HCT116 (cell line): ENCODE measurements at regions not wholly inside any gene's neighbourhood (a gene's known extent, or its start where the extent isn't known, plus 50 kb on each side); places are given as distances from the start of the nearest gene placed in this dataset.

ENCODE experiments used
- ATAC-seq: fragments of 200-7000 bp; cut with Tn5 transposase; 2 replicates; pipeline ENCODE4 v1.9.1; 2020; ENCODE audit warnings: mild to moderate bottlenecking, moderate library complexity
- BruUV-seq: library from RNA; stranded (reverse); fragments of 400-500 nt; replicated peaks from 2 replicates; lab custom pipeline; 2021; lab: Mats Ljungman, UMichigan
- CTCF ChIA-PET: fragments of 300-600 bp; sonication (Branson Sonifier 250); formaldehyde crosslinking; loops from one replicate; lab custom pipeline; 2021; ENCODE audit warnings: antibody characterized with exemption; lab: Charles Lee
- POLR2A ChIA-PET: fragments of 300-600, 350-600 bp; sonication (Branson Sonifier 250); formaldehyde crosslinking; loops from one replicate; lab custom pipeline; 2021; ENCODE audit warnings: antibody characterized with exemption; lab: Charles Lee
- RAD21 ChIA-PET, 2 experiments: fragments of 300-600 bp; sonication (Branson Sonifier 250); formaldehyde crosslinking; loops; one replicate each; lab custom pipeline; 2023; ENCODE audit warnings: low total read pairs in 2 of 2; ENCODE audit not compliant: uncharacterized antibody in 2 of 2, unreplicated experiment in 2 of 2, low non-redundant PET in 1 of 2; lab: Charles Lee
- DNase-seq: peaks from one replicate; pipeline ENCODE4 v3.0.0-alpha.2; 2010; ENCODE audit warnings: low read depth, low spot score
- H2AFZ ChIP-seq: fragments of 200-600 bp; shearing (Covaris generic), sonication (generic); 2 replicates; pipeline ENCODE4 v1.6.1; 2017; ENCODE audit warnings: low read depth, mixed run types, mixed read lengths, antibody characterized with exemption, low read length; ENCODE audit not compliant: poor library complexity, severe bottlenecking
- H3K27ac ChIP-seq: 2 replicates; pipeline ENCODE4 v1.5.1; 2012; ENCODE audit warnings: low read depth, low read length
- H3K27me3 ChIP-seq: fragments of 200-600 bp; sonication (generic); 2 replicates; pipeline ENCODE4 v1.6.1; 2016; ENCODE audit warnings: mixed run types, low read length, mixed read lengths; ENCODE audit not compliant: insufficient read depth
- H3K36me3 ChIP-seq, 2 experiments: fragments of 200-500 bp in 1 of 2; fragments of 200-600 bp in 1 of 2; sonication (Bioruptor generic) in 1 of 2; sonication (generic) in 1 of 2; 2 replicates each; pipeline versions ENCODE4 v1.5.1 to v1.6.1; 2014 to 2016; ENCODE audit warnings: low read length in 2 of 2, inconsistent platforms in 1 of 2, mixed read lengths in 1 of 2, mixed run types in 1 of 2; ENCODE audit not compliant: insufficient read depth in 2 of 2, control insufficient read depth in 1 of 2
- H3K4me1 ChIP-seq, 2 experiments: fragments of 200-600 bp in 1 of 2; sonication (generic) in 1 of 2; 2 replicates each; pipeline versions ENCODE4 v1.5.1 to v1.6.1; 2012 to 2017; ENCODE audit warnings: low read length in 2 of 2, inconsistent platforms in 1 of 2, mild to moderate bottlenecking in 1 of 2, mixed read lengths in 1 of 2, mixed run types in 1 of 2, moderate library complexity in 1 of 2; ENCODE audit not compliant: insufficient read depth in 2 of 2, control insufficient read depth in 1 of 2
- H3K4me2 ChIP-seq: fragments of 200-600 bp; sonication (generic); 2 replicates; pipeline ENCODE4 v1.6.1; 2017; ENCODE audit warnings: mixed run types, low read length, mixed read lengths
- H3K4me3 ChIP-seq, 2 experiments: fragments of 200-600 bp in 1 of 2; sonication (generic) in 1 of 2; replicated peaks in 1 of 2; 2 replicates each; pipeline ENCODE4 v1.5.1; 2011 to 2016; ENCODE audit warnings: low read length in 2 of 2, control low read depth in 1 of 2, low read depth in 1 of 2, mild to moderate bottlenecking in 1 of 2, mixed read lengths in 1 of 2, mixed run types in 1 of 2
- H3K79me2 ChIP-seq: fragments of 200-600 bp; sonication (generic); 2 replicates; pipeline ENCODE4 v1.6.1; 2017; ENCODE audit warnings: mild to moderate bottlenecking, mixed run types, low read length, moderate library complexity, mixed read lengths; ENCODE audit not compliant: insufficient read depth
- H3K9ac ChIP-seq: fragments of 200-600 bp; sonication (generic); 2 replicates; pipeline ENCODE4 v1.6.1; 2016; ENCODE audit warnings: low read length, mixed read lengths
- H3K9me2 ChIP-seq: fragments of 200-600 bp; sonication (generic), shearing (Covaris generic); 2 replicates; pipeline ENCODE4 v1.6.1; 2017; ENCODE audit warnings: mixed run types, mild to moderate bottlenecking, moderate library complexity; ENCODE audit not compliant: insufficient read depth
- H3K9me3 ChIP-seq, 2 experiments: fragments of 200-500 bp in 1 of 2; fragments of 200-600 bp in 1 of 2; sonication (Bioruptor generic) in 1 of 2; sonication (generic) in 1 of 2; 2 replicates each; pipeline ENCODE4 v1.6.1; 2014 to 2017; ENCODE audit warnings: low read length in 2 of 2, mixed read lengths in 2 of 2, inconsistent platforms in 1 of 2, low read depth in 1 of 2, mild to moderate bottlenecking in 1 of 2, mixed run types in 1 of 2, moderate library complexity in 1 of 2; ENCODE audit not compliant: control insufficient read depth in 1 of 2, insufficient read depth in 1 of 2
- H4K20me1 ChIP-seq: fragments of 200-600 bp; sonication (generic), shearing (Covaris generic); 2 replicates; pipeline ENCODE4 v1.6.1; 2017; ENCODE audit warnings: mixed run types, mild to moderate bottlenecking, moderate library complexity; ENCODE audit not compliant: insufficient read depth
- ATF3 ChIP-seq: IDR thresholded peaks from 2 replicates; pipeline ENCODE4 v1.6.1; 2012
- CBX3 ChIP-seq: IDR thresholded peaks from 2 replicates; pipeline ENCODE4 v1.6.1; 2012; ENCODE audit warnings: low read depth
- EZH2 ChIP-seq: fragments of 200-600 bp; sonication (generic); IDR thresholded peaks from 2 replicates; pipeline ENCODE4 v1.6.1; 2017; ENCODE audit warnings: antibody characterized with exemption, mixed run types
- FOSL1 ChIP-seq: IDR thresholded peaks from 2 replicates; pipeline ENCODE4 v1.6.1; 2012; ENCODE audit warnings: low read depth
- POLR2AphosphoS5 ChIP-seq: IDR thresholded peaks from 2 replicates; pipeline ENCODE4 v1.6.1; 2011; ENCODE audit warnings: mild to moderate bottlenecking, low read depth, low read length, moderate library complexity
- RAD21 ChIP-seq: IDR thresholded peaks from 2 replicates; pipeline ENCODE4 v1.6.1; 2012; ENCODE audit warnings: low read depth, mild to moderate bottlenecking
- SIN3A ChIP-seq: IDR thresholded peaks from 2 replicates; pipeline ENCODE4 v1.6.1; 2012; ENCODE audit warnings: low read depth
- SP1 ChIP-seq: IDR thresholded peaks from 2 replicates; pipeline ENCODE4 v1.6.1; 2012; ENCODE audit warnings: low read depth
- SRF ChIP-seq: IDR thresholded peaks from 2 replicates; pipeline ENCODE4 v1.6.1; 2012; ENCODE audit warnings: low read depth
- TCF7L2 ChIP-seq: IDR thresholded peaks from 2 replicates; pipeline ENCODE4 v1.7.0; 2011; ENCODE audit warnings: borderline replicate concordance, inconsistent platforms; ENCODE audit not compliant: insufficient read depth, insufficient read length; ENCODE audit errors: extremely low read depth
- ZBTB33 ChIP-seq: IDR thresholded peaks from 2 replicates; pipeline ENCODE4 v1.6.1; 2011; ENCODE audit warnings: mild to moderate bottlenecking, low read length, moderate library complexity; ENCODE audit not compliant: insufficient replicate concordance; ENCODE audit errors: extremely low read depth
- intact Hi-C: fragments of 100-400 bp; cut with micrococcal nuclease; formaldehyde crosslinking; loops from 2 replicates; pipeline ENCODE4 v1.10.0; 2022

GRCh38 chr2:100645695-100646429 is 83.1 kb downstream of the PDCL3 start:
- ChIA-PET RAD21 (no interaction called here), CTCF (no interaction called here), POLR2A (no interaction called here)
- Histone ChIP-seq H3K4me2 (no peak overlapping the region), H3K9me2 (no peaks in the 10 kb centered on the region), H2AFZ (no peak overlapping the region), H3K4me1 (no peaks in the 10 kb centered on the region), H3K9ac (no peak overlapping the region), H3K9me3 (no peaks in the 10 kb centered on the region), H3K27me3 (no peaks in the 10 kb centered on the region), H3K4me3 (no peak overlapping the region), H4K20me1 (no peaks in the 10 kb centered on the region), H3K36me3 (no peaks in the 10 kb centered on the region), H3K27ac (no peak overlapping the region), H3K79me2 (no peaks in the 10 kb centered on the region)
- ATAC-seq (no peak), DNase-seq (no peak)
- TF ChIP-seq CBX3 (no peak), SP1 (no peak), ZBTB33 (no peak), FOSL1 (no peak), RAD21 (no peak), SRF (no peak), POLR2AphosphoS5 (no peak), SIN3A (no peak), ATF3 (no peak), TCF7L2 (no peak), EZH2 (no peak)
- BruUV-seq: no TSS peak
- intact Hi-C loops: no loop called here
